ENCODE measurements at regions not wholly inside any gene's neighbourhood (a gene's known extent, or its start where the extent isn't known, plus 50 kb on each side); places are given as distances from the start of the nearest gene placed in this dataset.

GRCh38 chr10:28838908-28839307, 161.6 kb downstream of the BAMBI start:
- H3K27ac ChIP-seq: peak overlapping the region in 1 of 2 donors; percentile 54
- no peaks in the 10 kb centered on the region for H3K9me3 ChIP-seq
- H3K27me3 ChIP-seq: no peaks in the 10 kb centered on the region
- H3K4me3 ChIP-seq: no peak overlapping the region
- intact Hi-C loops (cut with DNase I): no loop called here
- TF ChIP-seq EP300 (IDR thresholded peaks at IDR 0.05): no peak
- no peak for TF ChIP-seq CTCF (IDR thresholded peaks at IDR 0.05)
- no peak for TF ChIP-seq POLR2A (IDR thresholded peaks at IDR 0.05)
- no peak for DNase-seq
- whole genome bisulfite sequencing, 3 donors: 70 to 85% (median 84%) methylated on average over 2 of the region's 2 CpGs
- H3K4me1 ChIP-seq (ENCODE audit: insufficient read depth): peaks cover 4% of the 10 kb centered on the region
- H3K36me3 ChIP-seq: no peaks in the 10 kb centered on the region

- 1 to 5% (median 2%) methylated on average over 6 of the region's 6 CpGs for WGBS, 3 donors
- Histone ChIP-seq H3K27ac (peak overlapping the region in 1 of 2 donors; percentile 54), H3K36me3 (no peaks in the 10 kb centered on the region), H3K4me3 (no peak overlapping the region), H3K9me3 (no peaks in the 10 kb centered on the region), H3K4me1 (ENCODE audit: insufficient read depth) (peaks cover 4% of the 10 kb centered on the region), H3K27me3 (no peaks in the 10 kb centered on the region)
- peak in 4 of 5 donors; percentile 39 to 71 (median 66) for DNase-seq
- intact Hi-C loops (cut with DNase I): no loop called here
- TF ChIP-seq POLR2A (IDR thresholded peaks at IDR 0.05) (no peak), EP300 (IDR thresholded peaks at IDR 0.05) (no peak), CTCF (IDR thresholded peaks at IDR 0.05) (no peak)
These were observed 162.3 kb downstream of the BAMBI start for GRCh38 chr10:28839600-28840007.

- H3K27ac ChIP-seq: peak overlapping the region in 1 of 2 donors; percentile 5
- 39 to 52% (median 41%) methylated on average over 6 of the region's 6 CpGs for WGBS, 3 donors
These were observed 162.9 kb downstream of the BAMBI start for GRCh38 chr10:28840202-28840601.

GRCh38 chr10:28840971-28841370, 163.7 kb downstream of the BAMBI start:
- H3K4me1 ChIP-seq (ENCODE audit: insufficient read depth): peaks cover 4% of the 10 kb centered on the region
- H3K9me3 ChIP-seq: no peaks in the 10 kb centered on the region
- H3K27me3 ChIP-seq: no peaks in the 10 kb centered on the region
- no peak overlapping the region for H3K4me3 ChIP-seq
- H3K36me3 ChIP-seq: no peaks in the 10 kb centered on the region
- H3K27ac ChIP-seq: peak overlapping the region in 1 of 2 donors; percentile 8
- no peak for DNase-seq
- WGBS, 3 donors: 30 to 37% (median 36%) methylated on average over 4 of the region's 4 CpGs
- TF ChIP-seq CTCF (IDR thresholded peaks at IDR 0.05) (no peak), POLR2A (IDR thresholded peaks at IDR 0.05) (no peak), EP300 (IDR thresholded peaks at IDR 0.05) (no peak)
- intact Hi-C loops (cut with DNase I): no loop called here

More at GRCh38 chr10:28840202-28840601, 162.9 kb downstream of the BAMBI start:
- TF ChIP-seq EP300 (IDR thresholded peaks at IDR 0.05): no peak
- no peak for TF ChIP-seq POLR2A (IDR thresholded peaks at IDR 0.05)
- no peak for TF ChIP-seq CTCF (IDR thresholded peaks at IDR 0.05)
- Histone ChIP-seq H3K9me3 (no peaks in the 10 kb centered on the region), H3K27me3 (no peaks in the 10 kb centered on the region), H3K36me3 (no peaks in the 10 kb centered on the region), H3K4me3 (no peak overlapping the region), H3K4me1 (ENCODE audit: insufficient read depth) (peaks cover 4% of the 10 kb centered on the region)
- no peak for DNase-seq
- intact Hi-C loops (cut with DNase I): no loop called here
